ENCODE measurements at regions not wholly inside any gene's neighbourhood (a gene's known extent, or its start where the extent isn't known, plus 50 kb on each side); places are given as distances from the start of the nearest gene placed in this dataset.

GRCh38 chr12:4202487-4202886 lies 71.1 kb upstream of the CCND2 start:
- TF ChIP-seq CTCF (conservative IDR thresholded peaks at IDR 0.05) (no peak), ZFX (IDR thresholded peaks at IDR 0.05) (no peak)

All from C4-2B (cell line).